GM12878 (cell line): ENCODE measurements at regions not wholly inside any gene's neighbourhood (a gene's known extent, or its start where the extent isn't known, plus 50 kb on each side); places are given as distances from the start of the nearest gene placed in this dataset.

Source experiments
- CTCF ChIP-seq, 3 experiments: IDR thresholded peaks in 2 of 3; conservative IDR thresholded peaks in 1 of 3; 2 replicates each; pipeline ENCODE4 v1.5.1; 2011; ENCODE audit warnings: low read depth in 3 of 3, low read length in 3 of 3, mild to moderate bottlenecking in 3 of 3, control low read depth in 2 of 3, moderate library complexity in 2 of 3, inconsistent platforms in 1 of 3, mixed read lengths in 1 of 3; ENCODE audit not compliant: control insufficient read depth in 2 of 3, insufficient read depth in 1 of 3; ENCODE audit errors: extremely low read depth in 1 of 3
- E2F8 ChIP-seq: fragments of 450-650 bp; IDR thresholded peaks from 2 replicates; pipeline ENCODE4 v1.6.1; 2018; ENCODE audit warnings: mild to moderate bottlenecking, low read depth, moderate library complexity; ENCODE audit not compliant: partially characterized antibody
- JUND ChIP-seq: IDR thresholded peaks from 2 replicates; pipeline ENCODE4 v1.6.1; 2012; ENCODE audit warnings: low read depth, mild to moderate bottlenecking, low read length, improper control_type of control experiment, moderate library complexity
- PBX3 ChIP-seq: IDR thresholded peaks from 2 replicates; pipeline ENCODE4 v1.6.1; 2011; ENCODE audit warnings: mild to moderate bottlenecking, low read depth, low read length, moderate library complexity; ENCODE audit not compliant: insufficient replicate concordance
- POLR2A ChIP-seq: IDR thresholded peaks from 2 replicates; pipeline ENCODE4 v1.6.1; 2011; ENCODE audit warnings: low read depth, mild to moderate bottlenecking, low read length
- POLR2AphosphoS5 ChIP-seq: IDR thresholded peaks from 2 replicates; pipeline ENCODE4 v1.6.1; 2011; ENCODE audit warnings: mild to moderate bottlenecking, low read length, inconsistent platforms
- RCOR1 ChIP-seq: conservative IDR thresholded peaks from 2 replicates; pipeline ENCODE4 v1.6.1; 2012; ENCODE audit warnings: low read depth, low read length, improper control_type of control experiment
- REST ChIP-seq: IDR thresholded peaks from 2 replicates; pipeline ENCODE4 v1.6.1; 2012; ENCODE audit warnings: mild to moderate bottlenecking, low read depth, low read length
- TF ChIP-seq, protein P1 (sequence below): fragments of 450-650 bp; conservative IDR thresholded peaks from 2 replicates; pipeline ENCODE4 v1.6.1; 2017; ENCODE audit warnings: mild to moderate bottlenecking, moderate library complexity
- TF ChIP-seq, protein P2 (sequence below): fragments of 450-650 bp; IDR thresholded peaks from 2 replicates; pipeline ENCODE4 v1.6.1; 2017; ENCODE audit warnings: borderline replicate concordance

DNA sequence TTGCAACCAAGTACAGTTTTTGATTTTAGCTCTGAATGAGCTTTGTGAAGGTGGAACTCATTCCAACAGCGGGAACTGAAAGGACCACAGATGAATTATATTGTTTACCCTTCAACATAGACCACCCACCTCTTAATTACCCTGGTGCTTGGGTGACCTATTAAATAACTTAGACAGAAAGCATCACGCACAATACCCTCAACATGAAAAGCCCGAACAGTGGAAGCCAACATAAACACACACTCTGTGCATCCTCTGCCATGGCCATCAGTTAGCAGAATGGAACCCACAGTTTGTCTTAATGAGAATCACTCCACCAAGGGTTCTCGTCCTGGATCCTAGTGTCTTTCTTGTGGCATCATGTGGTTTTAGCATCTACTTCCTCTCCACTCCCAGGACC is 60.5 kb downstream of the FOXF2 start:
- TF ChIP-seq REST = no peak
- TF ChIP-seq RCOR1 = no peak
- TF ChIP-seq E2F8 = no peak
- no peak for TF ChIP-seq JUND
- TF ChIP-seq, protein P1, sequence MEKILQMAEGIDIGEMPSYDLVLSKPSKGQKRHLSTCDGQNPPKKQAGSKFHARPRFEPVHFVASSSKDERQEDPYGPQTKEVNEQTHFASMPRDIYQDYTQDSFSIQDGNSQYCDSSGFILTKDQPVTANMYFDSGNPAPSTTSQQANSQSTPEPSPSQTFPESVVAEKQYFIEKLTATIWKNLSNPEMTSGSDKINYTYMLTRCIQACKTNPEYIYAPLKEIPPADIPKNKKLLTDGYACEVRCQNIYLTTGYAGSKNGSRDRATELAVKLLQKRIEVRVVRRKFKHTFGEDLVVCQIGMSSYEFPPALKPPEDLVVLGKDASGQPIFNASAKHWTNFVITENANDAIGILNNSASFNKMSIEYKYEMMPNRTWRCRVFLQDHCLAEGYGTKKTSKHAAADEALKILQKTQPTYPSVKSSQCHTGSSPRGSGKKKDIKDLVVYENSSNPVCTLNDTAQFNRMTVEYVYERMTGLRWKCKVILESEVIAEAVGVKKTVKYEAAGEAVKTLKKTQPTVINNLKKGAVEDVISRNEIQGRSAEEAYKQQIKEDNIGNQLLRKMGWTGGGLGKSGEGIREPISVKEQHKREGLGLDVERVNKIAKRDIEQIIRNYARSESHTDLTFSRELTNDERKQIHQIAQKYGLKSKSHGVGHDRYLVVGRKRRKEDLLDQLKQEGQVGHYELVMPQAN = no peak
- TF ChIP-seq, protein P2, sequence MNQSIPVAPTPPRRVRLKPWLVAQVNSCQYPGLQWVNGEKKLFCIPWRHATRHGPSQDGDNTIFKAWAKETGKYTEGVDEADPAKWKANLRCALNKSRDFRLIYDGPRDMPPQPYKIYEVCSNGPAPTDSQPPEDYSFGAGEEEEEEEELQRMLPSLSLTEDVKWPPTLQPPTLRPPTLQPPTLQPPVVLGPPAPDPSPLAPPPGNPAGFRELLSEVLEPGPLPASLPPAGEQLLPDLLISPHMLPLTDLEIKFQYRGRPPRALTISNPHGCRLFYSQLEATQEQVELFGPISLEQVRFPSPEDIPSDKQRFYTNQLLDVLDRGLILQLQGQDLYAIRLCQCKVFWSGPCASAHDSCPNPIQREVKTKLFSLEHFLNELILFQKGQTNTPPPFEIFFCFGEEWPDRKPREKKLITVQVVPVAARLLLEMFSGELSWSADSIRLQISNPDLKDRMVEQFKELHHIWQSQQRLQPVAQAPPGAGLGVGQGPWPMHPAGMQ = no peak
- no peak for TF ChIP-seq POLR2A
- TF ChIP-seq PBX3 = no peak
- TF ChIP-seq POLR2AphosphoS5 = no peak
- no peak for TF ChIP-seq CTCF (IDR thresholded peaks at IDR 0.05 in 2 of 3, conservative IDR thresholded peaks at IDR 0.05 in 1 of 3; ENCODE audit: control insufficient read depth in 2 of 3, extremely low read depth in 1 of 3, insufficient read depth in 1 of 3, low read depth in 3 of 3, low read length in 3 of 3)
